ENCODE measurements at regions not wholly inside any gene's neighbourhood (a gene's known extent, or its start where the extent isn't known, plus 50 kb on each side); places are given as distances from the start of the nearest gene placed in this dataset.

GRCh38 chr14:58746701-58747100 lies 108.9 kb downstream of the DACT1 start:
- TF ChIP-seq GATA2 (IDR thresholded peaks at IDR 0.05; ENCODE audit: low read depth, low read length) (no peak), GATA3 (IDR thresholded peaks at IDR 0.05; ENCODE audit: low read depth, low read length) (no peak)
